ENCODE measurements at regions not wholly inside any gene's neighbourhood (a gene's known extent, or its start where the extent isn't known, plus 50 kb on each side); places are given as distances from the start of the nearest gene placed in this dataset.

GRCh38 chr14:81811705-81812269 lies 278.1 kb upstream of the SEL1L start:
- H3K27me3 ChIP-seq (ENCODE audit: control insufficient read depth in 3 of 3, insufficient read depth in 3 of 3, low read length in 2 of 3): no peaks in the 10 kb centered on the region
- no peak overlapping the region for H3K4me3 ChIP-seq
- H3K27ac ChIP-seq (ENCODE audit: low read depth in 1 of 2, low read length in 1 of 2): no peak overlapping the region
- ATAC-seq (ENCODE audit: insufficient read depth, low FRiP score): no peak
- H3K9ac ChIP-seq (ENCODE audit: insufficient read depth in 1 of 2, low read length in 2 of 2): no peak overlapping the region
- WGBS, 2 donors: 75 to 77% methylated on average over 7 of the region's 7 CpGs
- H3K4me1 ChIP-seq (ENCODE audit: control insufficient read depth in 5 of 5, insufficient read depth in 5 of 5, low read length in 5 of 5): no peaks in the 10 kb centered on the region
- DNase-seq: no peak
- no peaks in the 10 kb centered on the region for H3K9me3 ChIP-seq (ENCODE audit: control insufficient read depth in 4 of 4, insufficient read depth in 3 of 4, low read length in 3 of 4)
- H3K36me3 ChIP-seq (ENCODE audit: control insufficient read depth in 4 of 4, insufficient read depth in 4 of 4, low read length in 4 of 4): no peaks in the 10 kb centered on the region
- no peak for TF ChIP-seq CTCF (IDR thresholded peaks at IDR 0.05; ENCODE audit: control extremely low read depth, extremely low read depth)

GRCh38 chr14:81818271-81818670 lies 284.6 kb upstream of the SEL1L start:
- no peaks in the 10 kb centered on the region for H3K4me1 ChIP-seq (ENCODE audit: control insufficient read depth in 5 of 5, insufficient read depth in 5 of 5, low read length in 5 of 5)
- no peaks in the 10 kb centered on the region for H3K36me3 ChIP-seq (ENCODE audit: control insufficient read depth in 4 of 4, insufficient read depth in 4 of 4, low read length in 4 of 4)
- no peak for ATAC-seq (ENCODE audit: insufficient read depth, low FRiP score)
- H3K27me3 ChIP-seq (ENCODE audit: control insufficient read depth in 3 of 3, insufficient read depth in 3 of 3, low read length in 2 of 3): no peaks in the 10 kb centered on the region
- H3K9me3 ChIP-seq (ENCODE audit: control insufficient read depth in 4 of 4, insufficient read depth in 3 of 4, low read length in 3 of 4): peaks cover 0 to 3% (median 1%) of the 10 kb centered on the region in 4 donors
- no peak overlapping the region for H3K4me3 ChIP-seq
- DNase-seq: no peak
- no peak overlapping the region for H3K27ac ChIP-seq (ENCODE audit: low read depth in 1 of 2, low read length in 1 of 2)
- WGBS, 2 donors: 64 to 92% methylated on average over 1 of the region's 1 CpG
- TF ChIP-seq CTCF (IDR thresholded peaks at IDR 0.05; ENCODE audit: control extremely low read depth, extremely low read depth): no peak
- H3K9ac ChIP-seq (ENCODE audit: insufficient read depth in 1 of 2, low read length in 2 of 2): no peak overlapping the region

- WGBS, 2 donors: 36 to 52% methylated on average over 5 of the region's 5 CpGs
- peaks cover 0 to 3% (median 1%) of the 10 kb centered on the region in 4 donors for H3K9me3 ChIP-seq (ENCODE audit: control insufficient read depth in 4 of 4, insufficient read depth in 3 of 4, low read length in 3 of 4)
- TF ChIP-seq CTCF (IDR thresholded peaks at IDR 0.05; ENCODE audit: control extremely low read depth, extremely low read depth): no peak
- no peak for DNase-seq
- H3K27ac ChIP-seq (ENCODE audit: low read depth in 1 of 2, low read length in 1 of 2): no peak overlapping the region
- ATAC-seq (ENCODE audit: insufficient read depth, low FRiP score): no peak
- no peaks in the 10 kb centered on the region for H3K4me1 ChIP-seq (ENCODE audit: control insufficient read depth in 5 of 5, insufficient read depth in 5 of 5, low read length in 5 of 5)
- H3K4me3 ChIP-seq: no peak overlapping the region
- no peak overlapping the region for H3K9ac ChIP-seq (ENCODE audit: insufficient read depth in 1 of 2, low read length in 2 of 2)
- H3K36me3 ChIP-seq (ENCODE audit: control insufficient read depth in 4 of 4, insufficient read depth in 4 of 4, low read length in 4 of 4): no peaks in the 10 kb centered on the region
- no peaks in the 10 kb centered on the region for H3K27me3 ChIP-seq (ENCODE audit: control insufficient read depth in 3 of 3, insufficient read depth in 3 of 3, low read length in 2 of 3)
Measured at GRCh38 chr14:81819344-81819743, 285.7 kb upstream of the SEL1L start.

GRCh38 chr14:81819910-81820309 lies 286.3 kb upstream of the SEL1L start:
- Histone ChIP-seq H3K27ac (ENCODE audit: low read depth in 1 of 2, low read length in 1 of 2) (no peak overlapping the region), H3K36me3 (ENCODE audit: control insufficient read depth in 4 of 4, insufficient read depth in 4 of 4, low read length in 4 of 4) (no peaks in the 10 kb centered on the region), H3K4me1 (ENCODE audit: control insufficient read depth in 5 of 5, insufficient read depth in 5 of 5, low read length in 5 of 5) (no peaks in the 10 kb centered on the region), H3K9ac (ENCODE audit: insufficient read depth in 1 of 2, low read length in 2 of 2) (no peak overlapping the region), H3K4me3 (no peak overlapping the region), H3K9me3 (ENCODE audit: control insufficient read depth in 4 of 4, insufficient read depth in 3 of 4, low read length in 3 of 4) (peaks cover 0 to 3% (median 1%) of the 10 kb centered on the region in 4 donors), H3K27me3 (ENCODE audit: control insufficient read depth in 3 of 3, insufficient read depth in 3 of 3, low read length in 2 of 3) (no peaks in the 10 kb centered on the region)
- 52 to 87% methylated on average over 1 of the region's 1 CpG for WGBS, 2 donors
- no peak for ATAC-seq (ENCODE audit: insufficient read depth, low FRiP score)
- DNase-seq: no peak
- TF ChIP-seq CTCF (IDR thresholded peaks at IDR 0.05; ENCODE audit: control extremely low read depth, extremely low read depth): no peak
